ENCODE measurements at regions not wholly inside any gene's neighbourhood (a gene's known extent, or its start where the extent isn't known, plus 50 kb on each side); places are given as distances from the start of the nearest gene placed in this dataset.

DNA sequence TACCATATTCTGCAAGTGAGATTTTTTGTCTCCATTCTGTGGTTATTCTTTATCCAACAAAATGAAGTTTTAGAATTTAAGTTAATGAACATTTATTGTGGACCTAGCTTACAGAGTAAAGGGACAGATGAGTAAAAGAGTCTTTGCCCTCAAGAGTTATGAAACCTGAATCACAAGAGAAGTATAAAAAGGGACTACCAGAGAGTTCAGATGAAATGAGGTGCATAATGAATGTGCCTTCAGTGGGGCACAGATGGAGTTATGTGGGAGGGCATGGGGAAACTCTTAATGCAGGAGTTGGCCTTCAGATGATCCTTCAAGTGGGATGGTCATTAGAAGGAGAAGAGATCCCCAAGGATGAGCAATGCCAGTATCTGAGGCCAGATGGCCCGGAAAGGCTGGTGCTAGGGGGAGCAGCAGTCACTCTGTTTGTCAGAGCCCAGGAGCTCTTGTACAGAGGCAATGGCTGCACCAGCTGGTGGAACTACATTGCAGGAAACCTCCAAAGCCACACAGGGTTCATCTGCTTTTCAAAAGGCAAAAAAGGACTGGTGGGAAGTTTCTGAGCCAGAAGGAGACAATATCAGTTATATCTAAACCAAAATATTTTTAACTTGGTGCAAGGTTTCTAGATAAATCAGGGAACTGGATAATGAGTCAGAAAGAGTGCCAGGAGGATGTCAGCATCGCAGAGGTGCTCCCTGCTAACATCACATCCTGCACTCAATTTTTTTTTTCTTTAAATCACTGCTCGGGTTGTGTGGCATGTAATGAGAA is 162.0 kb downstream of the KLF6 start:
- TF ChIP-seq, protein P1, sequence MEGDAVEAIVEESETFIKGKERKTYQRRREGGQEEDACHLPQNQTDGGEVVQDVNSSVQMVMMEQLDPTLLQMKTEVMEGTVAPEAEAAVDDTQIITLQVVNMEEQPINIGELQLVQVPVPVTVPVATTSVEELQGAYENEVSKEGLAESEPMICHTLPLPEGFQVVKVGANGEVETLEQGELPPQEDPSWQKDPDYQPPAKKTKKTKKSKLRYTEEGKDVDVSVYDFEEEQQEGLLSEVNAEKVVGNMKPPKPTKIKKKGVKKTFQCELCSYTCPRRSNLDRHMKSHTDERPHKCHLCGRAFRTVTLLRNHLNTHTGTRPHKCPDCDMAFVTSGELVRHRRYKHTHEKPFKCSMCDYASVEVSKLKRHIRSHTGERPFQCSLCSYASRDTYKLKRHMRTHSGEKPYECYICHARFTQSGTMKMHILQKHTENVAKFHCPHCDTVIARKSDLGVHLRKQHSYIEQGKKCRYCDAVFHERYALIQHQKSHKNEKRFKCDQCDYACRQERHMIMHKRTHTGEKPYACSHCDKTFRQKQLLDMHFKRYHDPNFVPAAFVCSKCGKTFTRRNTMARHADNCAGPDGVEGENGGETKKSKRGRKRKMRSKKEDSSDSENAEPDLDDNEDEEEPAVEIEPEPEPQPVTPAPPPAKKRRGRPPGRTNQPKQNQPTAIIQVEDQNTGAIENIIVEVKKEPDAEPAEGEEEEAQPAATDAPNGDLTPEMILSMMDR (conservative IDR thresholded peaks at IDR 0.05 in 1 of 2, IDR thresholded peaks at IDR 0.05 in 1 of 2; ENCODE audit: low read depth in 1 of 2, low read length in 2 of 2), result no peak
- no peak for TF ChIP-seq EZH2 (IDR thresholded peaks at IDR 0.05; ENCODE audit: low read length, missing control alignments)
